ENCODE measurements at regions not wholly inside any gene's neighbourhood (a gene's known extent, or its start where the extent isn't known, plus 50 kb on each side); places are given as distances from the start of the nearest gene placed in this dataset.

GRCh38 chr5:2876183-2876582 is 124.7 kb upstream of the IRX2 start:
- no peaks in the 10 kb centered on the region for H3K9me2 ChIP-seq (ENCODE audit: insufficient read depth)
- POLR2A ChIA-PET, result no interaction called here
- CTCF ChIA-PET, result no interaction called here
- H3K27ac ChIP-seq (ENCODE audit: low read depth, low read length), result no peak overlapping the region
- no peak overlapping the region for H3K4me3 ChIP-seq (replicated peaks in 1 of 2; ENCODE audit: low read depth in 1 of 2, low read length in 2 of 2)
- no TSS peak for BruUV-seq (replicated peaks)
- H3K4me2 ChIP-seq (ENCODE audit: low read length), result no peak overlapping the region
- no peaks in the 10 kb centered on the region for H4K20me1 ChIP-seq (ENCODE audit: insufficient read depth)
- no peak for DNase-seq (ENCODE audit: low read depth, low spot score)
- no peak for ATAC-seq
- TF ChIP-seq POLR2AphosphoS5 (IDR thresholded peaks at IDR 0.05; ENCODE audit: low read depth, low read length), result no peak
- TF ChIP-seq SRF (IDR thresholded peaks at IDR 0.05; ENCODE audit: low read depth), result no peak
- TF ChIP-seq REST (IDR thresholded peaks at IDR 0.05; ENCODE audit: low read depth), result no peak
- no peak for TF ChIP-seq ZBTB33 (IDR thresholded peaks at IDR 0.05; ENCODE audit: extremely low read depth, insufficient replicate concordance, low read length)
- TF ChIP-seq ZNF274 (IDR thresholded peaks at IDR 0.05; ENCODE audit: low read depth, low read length), result no peak
- no peak for TF ChIP-seq EGR1 (IDR thresholded peaks at IDR 0.05; ENCODE audit: low read depth)
- TF ChIP-seq EZH2phosphoT487 (IDR thresholded peaks at IDR 0.05; ENCODE audit: borderline replicate concordance), result no peak
- TF ChIP-seq EZH2 (IDR thresholded peaks at IDR 0.05), result no peak
- no peak for TF ChIP-seq ZFX (IDR thresholded peaks at IDR 0.05)
- TF ChIP-seq RAD21 (IDR thresholded peaks at IDR 0.05; ENCODE audit: low read depth), result no peak
- no peak for TF ChIP-seq ATF3 (IDR thresholded peaks at IDR 0.05)
- no peak for TF ChIP-seq POLR2A (IDR thresholded peaks at IDR 0.05; ENCODE audit: borderline replicate concordance, extremely low read depth, insufficient read depth, insufficient read length)
- no peak for TF ChIP-seq MAX (IDR thresholded peaks at IDR 0.05)
- TF ChIP-seq SP1 (IDR thresholded peaks at IDR 0.05; ENCODE audit: low read depth), result no peak
- TF ChIP-seq TCF7L2 (IDR thresholded peaks at IDR 0.05; ENCODE audit: borderline replicate concordance, extremely low read depth, insufficient read depth, insufficient read length), result no peak
- no peak for TF ChIP-seq SIN3A (IDR thresholded peaks at IDR 0.05; ENCODE audit: low read depth)
- no peak for TF ChIP-seq CBX3 (IDR thresholded peaks at IDR 0.05; ENCODE audit: low read depth)
- no peak for TF ChIP-seq CTCF (IDR thresholded peaks at IDR 0.05 in 2 of 3, conservative IDR thresholded peaks at IDR 0.05 in 1 of 3; ENCODE audit: borderline replicate concordance in 1 of 3, insufficient read depth in 1 of 3, low read depth in 2 of 3, low read length in 2 of 3)
- TF ChIP-seq JUND (IDR thresholded peaks at IDR 0.05), result no peak
- TF ChIP-seq YY1 (IDR thresholded peaks at IDR 0.05; ENCODE audit: extremely low read depth, insufficient replicate concordance, low read depth, low read length), result no peak
- no peaks in the 10 kb centered on the region for H3K4me1 ChIP-seq (ENCODE audit: control insufficient read depth in 1 of 2, insufficient read depth in 2 of 2, low read length in 2 of 2)
- H3K9ac ChIP-seq (ENCODE audit: low read length), result no peak overlapping the region
- intact Hi-C loops (cut with micrococcal nuclease), result no loop called here
- no peaks in the 10 kb centered on the region for H3K79me2 ChIP-seq (ENCODE audit: insufficient read depth, low read length)
- H3K27me3 ChIP-seq (ENCODE audit: insufficient read depth, low read length), result no peaks in the 10 kb centered on the region
- RAD21 ChIA-PET (ENCODE audit: low non-redundant PET in 1 of 2, low total read pairs in 2 of 2, uncharacterized antibody in 2 of 2, unreplicated experiment in 2 of 2), result no interaction called here
- peaks cover 15 to 30% of the 10 kb centered on the region in 2 experiments; a peak in 2 of 4 replicates for H3K9me3 ChIP-seq (ENCODE audit: control insufficient read depth in 1 of 2, insufficient read depth in 1 of 2, low read depth in 1 of 2, low read length in 2 of 2)
- H2AFZ ChIP-seq (ENCODE audit: low read depth, low read length, poor library complexity, severe bottlenecking), result no peak overlapping the region
- no peaks in the 10 kb centered on the region for H3K36me3 ChIP-seq (ENCODE audit: control insufficient read depth in 1 of 2, insufficient read depth in 2 of 2, low read length in 2 of 2)
